T1000 (cell line): ENCODE measurements at regions not wholly inside any gene's neighbourhood (a gene's known extent, or its start where the extent isn't known, plus 50 kb on each side); places are given as distances from the start of the nearest gene placed in this dataset.
"Not testable (repeated sequence)": the region's sequence is repeated elsewhere in the genome, so short reads cannot be mapped to it uniquely, and the experiment has no call there.

ENCODE experiments used
- DNase-seq: peaks from one replicate; lab custom pipeline; 2025; ENCODE audit warnings: mixed read lengths; lab: John Stamatoyannopoulos, UW

DNA sequence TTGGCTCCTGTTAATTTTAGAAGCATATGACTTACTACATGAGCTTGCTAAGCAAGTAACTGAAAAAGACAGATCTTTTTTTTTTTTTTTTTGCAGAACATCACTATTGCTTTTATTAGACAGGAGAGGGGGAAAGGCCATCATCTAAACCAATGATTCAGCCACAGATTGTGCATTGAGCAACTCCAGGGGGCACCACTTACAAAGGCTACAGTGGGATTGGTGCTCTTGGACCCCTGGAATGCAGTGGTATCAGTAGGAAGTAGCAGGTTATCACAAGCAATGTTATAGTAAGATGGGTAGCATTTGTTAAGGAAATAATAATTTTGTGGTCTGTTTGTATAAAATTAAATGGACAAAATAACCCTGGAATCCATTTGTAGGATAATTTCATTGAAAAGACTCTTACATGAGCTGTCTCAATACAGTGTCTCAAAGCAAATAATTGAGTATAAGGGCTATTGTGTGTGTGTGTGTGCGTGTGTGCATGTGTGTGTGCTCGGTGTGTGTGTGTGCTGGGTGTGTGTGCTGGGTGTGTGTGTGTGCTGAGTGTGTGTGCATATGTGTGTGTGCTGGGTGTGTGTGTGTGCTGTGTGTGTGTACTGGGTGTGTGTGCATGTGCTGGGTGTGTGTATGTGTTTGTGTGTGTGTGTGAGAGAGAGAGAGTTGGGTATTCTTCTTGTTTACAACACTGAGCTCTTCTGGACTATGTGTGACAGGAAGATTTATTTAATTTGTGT is 296.3 kb downstream of the PCDH7 start:
- DNase-seq = no peak

DNA sequence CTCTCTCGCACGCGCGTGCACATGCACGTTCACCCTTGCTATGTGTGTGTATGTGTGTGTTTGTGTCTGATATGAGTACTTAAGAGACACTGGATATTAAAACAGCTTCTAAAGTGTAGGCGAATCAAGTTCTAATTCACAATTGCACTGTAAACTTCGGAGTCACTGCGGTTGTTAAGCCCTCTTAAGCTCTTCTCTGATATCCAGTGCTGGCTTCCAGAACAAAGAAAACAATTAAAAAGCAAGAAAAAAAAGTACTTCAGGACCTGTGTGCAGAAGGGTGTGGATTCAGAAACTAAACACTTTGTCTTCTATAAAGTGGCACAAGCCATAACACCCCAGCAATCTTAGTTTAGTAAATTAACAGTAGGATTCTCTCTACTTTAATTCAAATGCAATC is 300.2 kb downstream of the PCDH7 start:
- DNase-seq = no peak

DNA sequence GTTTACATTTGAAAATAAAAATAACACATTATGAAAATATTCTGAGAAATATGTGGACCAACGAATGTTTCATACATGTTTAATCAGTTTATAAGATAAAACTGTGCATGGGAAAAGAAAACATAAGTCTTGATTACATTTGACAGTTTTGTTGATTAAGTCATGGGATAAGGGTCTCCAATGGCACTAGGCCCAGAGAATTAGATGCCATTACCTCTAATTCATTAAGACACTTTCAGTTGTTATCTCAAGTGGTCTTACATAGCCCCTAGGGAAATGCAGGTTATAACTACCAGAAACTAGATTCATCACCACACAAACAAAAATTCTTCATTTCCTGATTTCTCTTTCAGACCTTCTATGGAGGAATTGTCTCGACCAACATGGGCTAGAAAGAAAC is 300.8 kb downstream of the PCDH7 start:
- DNase-seq = no peak

DNA sequence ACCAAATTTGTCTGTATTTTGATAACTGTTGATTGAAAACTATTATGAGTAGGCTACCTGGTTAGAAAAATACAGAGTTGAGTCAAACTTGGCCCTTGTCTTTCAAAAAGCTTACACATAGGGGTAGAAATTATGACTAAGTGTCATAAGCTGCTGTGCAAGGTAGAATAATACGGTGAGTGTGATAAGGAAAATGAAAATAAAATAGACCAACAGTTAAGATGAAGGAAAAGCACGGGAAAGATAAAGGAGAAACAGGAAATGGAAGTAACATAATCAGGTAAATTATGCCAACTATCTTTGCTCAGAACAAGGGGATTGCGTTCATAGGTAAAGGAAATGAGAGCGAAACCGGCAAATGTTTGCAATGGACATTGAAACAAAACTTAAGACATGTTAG is 302.5 kb downstream of the PCDH7 start:
- DNase-seq = no peak

DNA sequence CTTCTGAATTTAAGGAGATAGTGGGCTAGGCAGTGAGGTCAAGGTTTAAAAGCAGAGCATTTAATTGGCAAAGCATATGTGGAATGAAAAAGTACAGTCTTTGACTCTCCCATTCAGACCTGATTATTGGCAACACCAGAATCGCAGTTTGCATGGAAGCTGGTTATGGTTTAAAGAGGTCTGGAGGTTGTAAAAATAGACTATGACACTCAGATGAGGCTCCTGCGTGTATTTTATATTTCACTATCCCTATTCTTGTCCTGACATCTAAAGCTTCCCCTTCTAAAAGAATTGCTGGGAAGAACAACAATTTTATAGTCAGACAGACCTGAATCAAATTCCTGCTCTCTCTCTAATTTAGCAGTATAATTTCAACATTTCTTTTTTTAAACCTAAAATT is 302.9 kb downstream of the PCDH7 start:
- DNase-seq = no peak

DNA sequence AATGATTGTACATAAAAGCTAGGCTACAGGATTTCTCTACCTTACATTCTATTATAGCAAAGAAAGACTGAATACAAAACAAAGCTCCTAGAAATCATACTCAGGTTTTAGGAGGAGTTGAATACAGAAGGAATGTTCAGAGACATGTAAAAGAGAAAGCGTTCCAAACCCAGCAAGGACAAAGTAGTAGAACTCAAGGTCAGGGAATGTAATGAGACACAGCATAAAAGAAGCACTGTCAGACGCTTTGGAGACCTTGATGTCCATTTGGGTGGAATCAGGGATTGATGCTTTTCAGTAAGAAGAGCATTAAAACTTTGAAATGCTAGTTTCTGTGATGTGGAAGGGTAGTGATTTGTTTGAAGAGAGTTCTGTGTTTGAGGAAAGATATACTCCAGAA is 303.6 kb downstream of the PCDH7 start:
- DNase-seq = no peak

DNA sequence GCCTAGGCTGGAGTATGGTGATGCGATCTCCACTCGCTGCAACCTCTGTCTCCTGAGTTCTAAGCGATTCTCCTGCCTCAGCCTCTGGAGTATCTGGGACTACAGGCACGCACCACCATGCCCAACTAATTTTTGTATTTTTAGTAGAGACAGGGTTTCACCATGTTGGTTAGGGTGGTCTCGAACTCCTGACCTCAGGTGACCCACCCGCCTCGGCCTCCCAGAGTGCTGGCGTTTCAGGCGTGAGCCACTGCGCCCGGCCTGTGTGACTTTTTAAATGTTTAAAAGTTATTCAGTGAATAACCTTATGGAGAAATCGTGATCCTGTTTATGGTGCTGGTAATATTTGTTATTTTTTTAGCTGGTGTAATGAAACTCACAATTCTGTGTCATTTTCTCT is 304.6 kb downstream of the PCDH7 start:
- not testable (repeated sequence) for DNase-seq

DNA sequence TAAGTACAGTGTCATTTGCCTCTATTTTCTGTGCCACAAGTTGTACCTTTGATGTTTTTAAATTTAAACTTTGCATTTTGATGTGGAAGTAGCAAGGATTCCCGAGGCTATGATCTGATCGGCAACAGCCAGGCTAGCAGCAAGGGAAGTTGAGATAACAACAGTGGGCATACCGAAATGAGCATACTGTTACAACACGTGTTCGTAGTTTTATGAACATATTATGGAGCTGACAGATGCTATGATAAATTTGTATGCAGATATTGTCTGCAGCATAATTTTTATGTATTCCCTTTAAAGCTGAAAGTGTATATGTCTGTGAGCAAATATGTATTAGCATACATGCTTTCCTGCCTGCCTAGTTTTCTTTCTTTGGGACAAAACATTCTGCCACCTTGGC is 306.1 kb downstream of the PCDH7 start:
- no peak for DNase-seq

DNA sequence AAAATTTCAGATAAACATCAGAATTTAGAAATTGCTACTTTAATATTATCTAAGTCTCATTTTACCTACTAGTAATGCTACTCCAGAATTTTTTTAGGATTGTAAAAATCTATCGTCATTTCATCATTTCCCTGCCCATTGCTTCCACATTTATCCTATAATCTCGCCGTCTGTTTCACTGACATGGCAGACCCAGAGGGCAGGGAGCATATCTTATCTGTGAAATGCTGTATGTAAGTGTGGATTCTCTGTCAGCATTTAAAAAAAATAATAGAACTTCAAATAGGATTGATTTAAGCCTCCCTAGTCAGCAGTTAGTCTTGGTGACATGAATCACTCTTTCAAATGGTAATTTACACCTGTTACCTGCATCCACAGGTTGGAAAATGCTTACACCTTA is 314.4 kb downstream of the PCDH7 start:
- DNase-seq = no peak

DNA sequence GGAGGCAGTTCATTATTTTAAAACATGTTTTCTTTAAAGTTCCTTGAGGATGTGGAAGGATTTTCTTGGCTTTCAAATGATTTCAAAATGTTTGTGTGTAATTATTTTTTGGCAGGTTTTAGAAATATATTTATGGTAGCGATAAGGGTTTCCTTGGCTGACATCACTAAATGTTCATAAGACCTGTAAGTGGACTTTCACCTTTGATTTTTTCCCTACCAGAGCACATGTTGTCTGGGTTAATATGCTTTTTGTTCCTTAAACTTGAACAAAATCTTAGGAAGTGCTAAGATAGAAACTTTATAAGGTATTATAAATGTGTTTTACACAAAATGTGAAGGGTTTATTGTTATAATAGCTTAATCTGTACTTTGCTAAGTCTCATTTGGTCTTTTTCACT is 315.6 kb downstream of the PCDH7 start:
- no peak for DNase-seq

DNA sequence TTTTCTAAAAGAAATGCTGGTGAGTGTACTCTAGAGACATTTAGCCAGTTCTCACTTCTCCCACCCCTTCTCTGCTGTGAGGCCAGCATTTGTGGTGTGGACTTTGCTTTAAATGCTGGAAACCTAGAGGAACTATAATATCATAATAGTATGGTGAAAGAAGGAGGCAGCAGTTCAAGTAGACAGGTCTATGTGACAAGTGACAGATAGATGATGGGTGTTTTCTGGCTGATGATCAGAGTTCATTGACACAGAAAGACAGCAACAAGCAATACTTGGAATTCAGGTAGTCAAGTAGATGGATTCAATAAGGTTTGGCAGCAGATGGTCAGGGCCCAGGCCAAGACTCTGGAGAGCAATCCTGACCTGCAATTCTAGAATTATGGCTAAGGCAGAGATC is 317.5 kb downstream of the PCDH7 start:
- no peak for DNase-seq

DNA sequence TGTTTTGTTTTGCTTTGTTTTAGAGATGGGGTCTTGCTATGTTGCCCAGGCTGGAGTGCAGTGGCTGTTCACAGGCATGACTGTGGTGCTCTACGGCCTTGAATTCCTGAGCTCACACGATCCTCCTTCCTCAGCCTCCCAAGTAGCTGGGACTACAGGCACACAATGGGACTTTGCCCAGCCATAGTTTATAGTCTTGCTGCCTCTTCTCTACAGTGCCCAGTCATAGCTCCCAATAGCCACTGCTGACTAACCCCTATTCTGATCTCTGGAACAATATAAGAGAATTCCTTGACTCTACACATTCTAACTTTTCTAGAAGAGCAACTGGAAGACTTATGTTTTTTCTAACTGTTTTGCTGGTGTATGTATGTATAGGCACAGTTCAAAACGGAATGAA is 319.2 kb downstream of the PCDH7 start:
- no peak for DNase-seq

DNA sequence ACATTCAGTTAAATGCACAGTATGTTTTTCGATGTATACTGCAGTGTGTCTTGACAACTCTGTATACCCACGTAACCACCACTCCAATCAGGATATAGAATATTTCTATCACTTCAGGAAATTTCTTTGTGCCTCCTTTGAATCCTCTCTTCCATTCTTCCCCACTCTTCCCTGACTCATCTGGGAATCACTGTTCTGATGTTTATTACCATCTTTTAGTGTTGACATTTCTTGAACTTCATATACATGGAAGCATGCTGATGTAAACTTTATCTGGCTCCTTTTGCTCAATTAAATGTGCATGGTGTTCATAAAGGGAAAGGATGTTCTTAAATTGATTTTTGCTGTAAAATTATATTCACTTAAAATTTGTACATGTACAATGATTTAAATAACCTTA is 319.9 kb downstream of the PCDH7 start:
- no peak for DNase-seq

DNA sequence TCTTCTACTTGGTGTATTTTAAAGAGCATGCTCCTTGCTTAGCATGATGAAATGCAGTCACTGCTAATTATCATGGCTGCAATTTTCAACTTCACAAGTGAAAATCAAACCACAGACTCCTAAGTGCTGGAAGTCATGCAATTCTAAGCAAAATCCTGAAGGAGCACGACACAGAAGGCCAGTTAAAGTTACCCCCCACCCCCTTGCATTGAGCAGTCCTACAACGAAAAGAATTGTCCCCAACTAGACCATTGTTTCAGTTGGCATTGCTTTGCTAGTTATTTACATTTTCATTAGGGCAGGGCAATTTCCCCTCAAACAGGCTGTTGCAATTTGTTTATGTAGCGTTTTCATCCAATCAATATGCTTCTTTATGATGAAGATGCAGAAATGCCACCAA is 321.2 kb downstream of the PCDH7 start:
- DNase-seq = no peak

DNA sequence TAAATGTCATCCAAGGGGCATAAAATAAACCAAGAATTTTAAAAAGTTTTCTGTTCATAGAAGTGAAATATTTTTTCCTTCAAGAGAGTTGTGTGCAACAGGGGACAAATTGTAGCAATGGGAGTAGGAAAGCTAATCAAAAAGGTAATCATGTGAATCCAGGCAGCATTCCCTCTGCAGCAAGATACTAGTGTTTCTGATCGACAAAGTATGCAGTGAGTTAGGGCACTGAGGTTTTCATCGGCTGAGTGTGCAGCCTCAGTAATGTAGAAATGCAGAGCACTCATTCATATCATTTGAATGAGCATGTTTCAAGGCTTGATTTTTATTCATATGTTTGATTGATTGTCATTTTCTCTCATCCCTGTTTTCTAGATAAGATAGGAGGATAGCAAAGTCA is 321.7 kb downstream of the PCDH7 start:
- no peak for DNase-seq

DNA sequence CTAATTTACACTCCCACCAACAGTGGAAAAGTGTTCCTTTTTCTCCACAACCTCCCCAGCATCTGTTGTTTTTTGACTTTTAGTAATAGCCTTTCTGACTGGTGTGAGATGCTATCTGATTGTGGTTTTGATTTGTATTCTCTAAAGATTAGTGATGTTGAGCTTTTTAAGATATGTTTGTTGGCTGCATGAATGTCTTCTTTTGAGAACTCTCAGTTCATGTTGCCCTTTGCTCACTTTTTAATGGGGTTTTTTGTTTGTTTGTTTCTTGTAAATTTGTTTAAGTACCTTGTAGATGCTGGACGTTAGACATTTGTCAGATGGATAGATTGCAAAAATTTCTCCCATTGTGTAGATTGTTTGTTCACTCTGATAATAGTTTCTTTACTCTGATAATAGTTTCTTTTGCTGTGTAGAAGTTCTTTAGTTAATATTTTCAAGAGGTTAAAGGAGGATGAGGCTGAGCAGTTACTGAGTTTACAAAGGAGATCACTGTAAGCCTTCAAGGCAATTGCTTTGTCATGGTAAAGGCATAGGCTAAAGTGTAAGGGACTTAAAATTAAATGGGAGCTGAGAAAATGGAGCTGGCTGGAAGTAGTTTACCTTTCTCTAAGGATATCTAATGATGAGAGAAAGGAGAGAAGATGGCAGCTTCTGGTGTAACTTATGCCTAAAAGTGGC is 323.4 kb downstream of the PCDH7 start:
- DNase-seq = no peak

DNA sequence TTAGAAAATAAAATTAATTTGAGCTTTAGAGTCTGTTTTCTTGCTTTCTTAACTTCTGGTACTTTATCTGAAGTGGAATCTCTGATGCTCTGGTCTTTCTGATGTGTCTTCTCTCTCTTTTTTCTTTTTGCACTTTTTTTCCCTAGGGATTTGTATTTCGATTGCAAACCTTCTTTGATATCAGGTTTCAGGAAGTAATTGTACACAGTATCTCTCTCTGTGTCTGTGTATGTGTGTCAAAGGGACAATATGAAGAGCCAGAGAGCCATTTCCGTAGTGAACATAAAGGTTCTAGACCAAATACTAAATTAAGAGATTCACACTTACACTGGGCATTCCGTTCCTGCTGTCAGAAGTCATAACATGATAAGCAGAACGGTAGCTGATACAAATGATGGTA is 325.0 kb downstream of the PCDH7 start:
- DNase-seq = no peak

DNA sequence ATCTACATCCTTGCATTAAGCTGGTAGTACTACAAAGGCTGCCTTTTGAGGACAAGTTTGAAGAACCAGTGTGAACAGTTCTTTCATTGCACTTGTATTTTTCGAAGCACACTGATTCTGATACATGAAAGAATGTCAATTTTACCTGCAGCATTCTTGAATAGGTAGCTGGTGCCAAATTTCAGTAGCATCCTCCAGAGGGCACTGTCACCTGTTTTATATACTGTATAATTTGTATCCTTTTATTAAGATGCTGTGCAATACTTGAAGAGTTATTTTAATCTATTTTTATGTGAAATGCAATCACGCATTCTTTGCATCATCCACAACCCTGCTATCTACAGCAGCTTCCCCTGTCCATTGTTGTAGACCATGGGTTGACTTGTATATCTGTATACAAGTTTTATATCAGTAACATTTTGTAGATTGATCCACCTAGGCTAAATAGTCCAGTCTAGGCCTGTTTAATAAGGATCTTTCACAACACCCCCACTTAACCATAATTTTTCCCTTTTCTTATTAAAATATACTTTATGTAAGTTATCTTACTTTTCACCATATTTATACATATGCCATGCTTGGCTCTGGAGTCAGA is 325.7 kb downstream of the PCDH7 start:
- no peak for DNase-seq

DNA sequence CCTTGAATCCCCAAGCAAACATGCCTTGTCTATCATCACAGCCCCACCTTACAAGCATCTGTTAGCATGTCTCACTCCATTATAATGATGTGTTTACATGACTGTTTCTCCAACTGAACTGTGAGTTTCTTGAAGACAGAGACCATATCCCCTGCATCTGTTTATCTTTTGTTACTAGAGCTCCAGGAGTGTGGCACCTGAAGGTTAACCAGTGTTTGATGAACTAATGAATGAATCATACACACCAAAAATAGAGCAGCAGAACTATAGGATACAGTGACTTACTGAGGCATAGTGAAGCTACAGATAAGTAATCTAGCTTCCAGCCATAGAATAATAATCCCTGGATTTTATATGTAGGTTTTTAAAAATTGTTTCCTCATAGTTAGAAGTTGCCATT is 331.0 kb downstream of the PCDH7 start:
- DNase-seq = no peak

DNA sequence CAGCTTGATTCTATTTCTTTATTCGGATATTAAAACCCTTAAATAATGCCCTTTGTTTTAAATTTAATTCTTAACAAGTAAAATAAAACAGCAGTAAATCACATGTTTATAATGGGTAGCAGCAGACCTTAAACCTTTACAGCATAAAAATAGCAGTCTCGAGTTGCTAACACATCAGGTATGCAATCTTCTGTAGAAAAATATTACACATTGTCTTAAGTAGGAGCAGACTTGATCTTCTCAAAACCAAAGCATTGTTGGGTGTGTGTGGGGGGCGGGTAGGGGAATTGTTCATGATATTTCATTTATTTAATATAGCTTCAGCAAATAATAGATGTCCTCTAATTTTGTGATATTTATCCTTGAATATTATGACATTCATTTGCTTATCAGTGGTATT is 331.4 kb downstream of the PCDH7 start:
- DNase-seq = no peak

DNA sequence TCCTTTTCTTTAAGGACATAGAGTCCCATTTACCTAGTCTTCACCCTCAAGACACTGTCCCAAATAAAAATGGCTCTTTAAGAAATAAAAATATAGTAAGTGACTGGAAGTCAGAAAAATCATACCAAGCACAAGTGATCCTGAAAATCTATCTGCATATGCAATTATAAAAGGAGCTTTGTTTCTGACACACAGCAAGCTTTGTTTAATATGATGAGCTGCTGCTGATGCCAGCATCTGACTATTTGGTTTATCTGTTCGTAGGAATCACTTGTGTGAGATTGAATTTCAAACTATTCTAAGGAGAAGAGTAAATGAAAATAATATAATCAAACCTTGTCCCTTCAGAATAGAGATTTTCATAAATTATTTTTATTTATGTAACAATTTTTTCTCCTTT is 332.4 kb downstream of the PCDH7 start:
- DNase-seq = no peak

DNA sequence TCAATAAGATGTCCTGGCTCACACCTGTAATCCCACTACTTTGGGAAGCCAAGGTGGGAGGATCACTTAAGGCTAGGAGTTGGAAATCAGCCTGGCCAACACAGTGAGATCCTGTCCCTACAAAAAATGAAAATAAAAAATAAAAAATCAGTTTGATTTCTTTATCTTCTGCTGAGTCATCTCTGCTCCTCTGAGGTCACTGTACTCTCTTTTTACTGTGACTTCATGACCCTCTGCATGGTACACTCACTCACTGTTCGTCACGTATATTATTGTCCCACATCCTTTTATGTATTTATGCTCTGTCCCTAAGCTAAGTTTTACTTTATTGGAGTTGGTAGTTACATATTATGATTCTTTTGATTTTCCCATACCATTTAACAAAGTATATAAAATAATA is 333.3 kb downstream of the PCDH7 start:
- DNase-seq = no peak

DNA sequence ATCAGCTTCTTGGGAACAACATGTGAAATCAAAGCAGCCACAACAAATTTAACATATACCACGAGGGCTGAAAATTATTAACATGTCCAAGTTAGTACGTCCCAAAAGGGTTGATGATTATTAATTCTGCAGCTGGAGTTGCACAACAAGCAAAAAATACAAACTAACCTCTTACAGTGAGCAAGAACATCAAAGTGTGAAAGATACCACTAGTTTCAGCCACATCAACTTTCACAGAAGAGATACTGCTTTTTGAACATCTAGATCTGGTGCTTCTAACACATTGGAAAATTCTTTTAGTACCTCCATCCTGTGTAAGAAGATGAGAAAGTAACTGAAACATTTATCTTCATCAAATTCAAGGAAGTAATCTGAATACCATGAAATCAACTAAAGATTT is 334.1 kb downstream of the PCDH7 start:
- DNase-seq = no peak

DNA sequence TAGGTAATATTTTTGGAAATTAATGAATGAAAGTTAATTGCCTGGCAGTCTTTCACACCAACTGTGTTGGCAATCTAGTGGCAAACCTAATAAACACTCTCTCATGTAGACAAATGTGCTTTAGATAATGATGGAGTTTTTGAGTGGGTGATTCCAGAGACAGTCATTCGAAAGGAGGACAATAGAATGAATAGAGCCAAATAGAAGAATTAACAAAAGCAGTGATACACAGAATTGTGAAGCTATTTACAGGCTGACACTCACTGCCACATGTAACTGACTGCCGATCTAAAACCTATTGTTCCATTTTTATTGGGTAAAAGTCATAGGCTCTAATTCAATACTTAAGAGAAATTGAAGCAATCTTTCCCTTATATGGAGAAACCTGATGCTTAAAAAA is 338.5 kb downstream of the PCDH7 start:
- no peak for DNase-seq
